Panc1 (cell line): ENCODE measurements at regions not wholly inside any gene's neighbourhood (a gene's known extent, or its start where the extent isn't known, plus 50 kb on each side); places are given as distances from the start of the nearest gene placed in this dataset.

Source experiments
- ATAC-seq: fragments of 200-7000 bp; cut with Tn5 transposase; 2 replicates; pipeline ENCODE4 v1.9.1; 2020; ENCODE audit warnings: mild to moderate bottlenecking, moderate library complexity
- BruUV-seq: library from RNA; stranded (reverse); fragments of 400-500 nt; replicated peaks from 2 replicates; lab custom pipeline; 2021; lab: Mats Ljungman, UMichigan
- CTCF ChIA-PET: fragments of 300-600 bp; sonication (Branson Sonifier 250); formaldehyde crosslinking; loops from one replicate; lab custom pipeline; 2022; ENCODE audit warnings: antibody characterized with exemption; lab: Charles Lee
- POLR2A ChIA-PET: fragments of 300-600 bp; sonication (Branson Sonifier 250); formaldehyde crosslinking; loops from one replicate; lab custom pipeline; 2022; ENCODE audit warnings: antibody characterized with exemption; lab: Charles Lee
- DNase-seq: peaks from one replicate; pipeline ENCODE4 v3.0.0-alpha.2; 2010; ENCODE audit warnings: low read depth, low spot score
- H3K27ac ChIP-seq: 2 replicates; pipeline ENCODE4 v1.5.1; 2011; ENCODE audit warnings: mild to moderate bottlenecking, low read length, inconsistent platforms
- H3K27me3 ChIP-seq: fragments of 200-500 bp; sonication (Bioruptor generic); 2 replicates; pipeline ENCODE4 v1.6.0; 2014; ENCODE audit warnings: low read length, inconsistent platforms; ENCODE audit not compliant: control insufficient read depth, insufficient read depth
- H3K36me3 ChIP-seq: fragments of 200-500 bp; sonication (Bioruptor generic); 2 replicates; pipeline ENCODE4 v1.5.1; 2014; ENCODE audit warnings: inconsistent platforms, mild to moderate bottlenecking, low read length, moderate library complexity; ENCODE audit not compliant: control insufficient read depth, insufficient read depth
- H3K4me1 ChIP-seq: 2 replicates; pipeline ENCODE4 v1.5.1; 2011; ENCODE audit warnings: inconsistent platforms, mild to moderate bottlenecking, low read length, moderate library complexity; ENCODE audit not compliant: control insufficient read depth, insufficient read depth
- H3K4me3 ChIP-seq, 2 experiments: 2 replicates each; pipeline ENCODE4 v1.5.1; 2011 to 2012; ENCODE audit warnings: low read depth in 2 of 2, low read length in 2 of 2, mild to moderate bottlenecking in 2 of 2, inconsistent platforms in 1 of 2, moderate library complexity in 1 of 2
- H3K9me3 ChIP-seq: fragments of 200-500 bp; sonication (Bioruptor generic); 2 replicates; pipeline ENCODE4 v1.5.1; 2014; ENCODE audit warnings: low read depth, mild to moderate bottlenecking, inconsistent platforms, low read length, moderate library complexity; ENCODE audit not compliant: control insufficient read depth, insufficient read depth
- CTCF ChIP-seq: fragments of 450-650 bp; IDR thresholded peaks from 2 replicates; pipeline ENCODE4 v1.5.1; 2017; ENCODE audit warnings: mild to moderate bottlenecking
- POLR2AphosphoS5 ChIP-seq: IDR thresholded peaks from 2 replicates; pipeline ENCODE4 v1.6.1; 2012; ENCODE audit warnings: mild to moderate bottlenecking, low read depth, low read length, moderate library complexity
- REST ChIP-seq, 2 experiments: IDR thresholded peaks; 2 replicates each; pipeline ENCODE4 v1.6.1; 2011 to 2012; ENCODE audit warnings: low read depth in 2 of 2, control low read depth in 1 of 2, low read length in 1 of 2, mild to moderate bottlenecking in 1 of 2, moderate library complexity in 1 of 2; ENCODE audit not compliant: insufficient read depth in 1 of 2
- SIN3A ChIP-seq: IDR thresholded peaks from 2 replicates; pipeline ENCODE4 v1.6.1; 2012; ENCODE audit warnings: low read depth, mild to moderate bottlenecking, low read length, moderate library complexity, borderline replicate concordance; ENCODE audit not compliant: insufficient read depth
- TCF7L2 ChIP-seq: IDR thresholded peaks from 2 replicates; pipeline ENCODE4 v1.6.1; 2011; ENCODE audit warnings: mild to moderate bottlenecking, low read depth, low read length, inconsistent platforms
- in situ Hi-C: cut with HindIII; loops from 2 replicates; pipeline ENCODE4 v1.10.0; 2016; ENCODE audit warnings: low sequenced_read_pairs, low pct_unique_long_range_greater_than_20kb
- intact Hi-C: fragments of 100-400 bp; cut with micrococcal nuclease; formaldehyde crosslinking; loops from one replicate; pipeline ENCODE4 v1.10.0; 2022; ENCODE audit not compliant: unreplicated experiment

GRCh38 chr3:112736805-112737566 lies 96.0 kb upstream of the CCDC80 start:
- in situ Hi-C loops: no loop called here
- H3K27me3 ChIP-seq: no peaks in the 10 kb centered on the region
- no TSS peak for BruUV-seq
- ChIA-PET POLR2A (no interaction called here), CTCF (no interaction called here)
- no peak overlapping the region for H3K4me3 ChIP-seq
- no peak for TF ChIP-seq POLR2AphosphoS5
- TF ChIP-seq REST (IDR thresholded peaks at IDR 0.05; ENCODE audit: insufficient read depth in 1 of 2, low read depth in 2 of 2, low read length in 1 of 2): no peak
- no peak for TF ChIP-seq SIN3A
- no peak for TF ChIP-seq TCF7L2
- TF ChIP-seq CTCF: no peak
- H3K4me1 ChIP-seq: no peaks in the 10 kb centered on the region
- H3K9me3 ChIP-seq: no peaks in the 10 kb centered on the region
- H3K27ac ChIP-seq: no peak overlapping the region
- no peak for DNase-seq
- no peak for ATAC-seq
- H3K36me3 ChIP-seq: no peaks in the 10 kb centered on the region
- intact Hi-C loops: no loop called here

GRCh38 chr3:112736386-112736785 lies 95.4 kb upstream of the CCDC80 start:
- no peaks in the 10 kb centered on the region for H3K36me3 ChIP-seq
- no peak overlapping the region for H3K27ac ChIP-seq
- CTCF ChIA-PET: no interaction called here
- in situ Hi-C loops (no loop called here), intact Hi-C loops (no loop called here)
- no peak for TF ChIP-seq SIN3A
- no peaks in the 10 kb centered on the region for H3K4me1 ChIP-seq
- ATAC-seq (no peak), DNase-seq (no peak)
- H3K27me3 ChIP-seq: no peaks in the 10 kb centered on the region
- H3K4me3 ChIP-seq: no peak overlapping the region
- no TSS peak for BruUV-seq
- no peaks in the 10 kb centered on the region for H3K9me3 ChIP-seq
- POLR2A ChIA-PET: no interaction called here

GRCh38 chr3:112735926-112736325 lies 95.0 kb upstream of the CCDC80 start:
- CTCF ChIA-PET: no interaction called here
- POLR2A ChIA-PET: no interaction called here
- intact Hi-C loops: loop anchor here (2.0 kb wide), 1 partner anchor 243 kb away; no protein-coding TSS in a partner anchor

More at GRCh38 chr3:112735926-112736325, 95.0 kb upstream of the CCDC80 start:
- no peaks in the 10 kb centered on the region for H3K9me3 ChIP-seq
- no peaks in the 10 kb centered on the region for H3K4me1 ChIP-seq
- ATAC-seq (no peak), DNase-seq (no peak)
- TF ChIP-seq REST (IDR thresholded peaks at IDR 0.05; ENCODE audit: insufficient read depth in 1 of 2, low read depth in 2 of 2, low read length in 1 of 2) (no peak), POLR2AphosphoS5 (no peak), TCF7L2 (no peak), SIN3A (no peak), CTCF (no peak)
- BruUV-seq: no TSS peak
- H3K4me3 ChIP-seq: no peak overlapping the region
- in situ Hi-C loops: no loop called here
- H3K36me3 ChIP-seq: no peaks in the 10 kb centered on the region
- H3K27ac ChIP-seq: no peak overlapping the region
- H3K27me3 ChIP-seq: no peaks in the 10 kb centered on the region
